Keratinocyte (primary cell): ENCODE measurements at regions not wholly inside any gene's neighbourhood (a gene's known extent, or its start where the extent isn't known, plus 50 kb on each side); places are given as distances from the start of the nearest gene placed in this dataset.

Experiments used
- DNase-seq: peaks from one replicate; pipeline ENCODE4 v3.0.0-alpha.2; 2011; ENCODE audit warnings: low read depth, missing footprints, low spot score
- FAIRE-seq: peaks from 2 replicates; lab custom pipeline; 2011; peaks lifted over from hg19 to GRCh38; lab: Jason Lieb, UNC
- H2AFZ ChIP-seq: 2 replicates; pipeline ENCODE4 v1.6.0; 2012; ENCODE audit warnings: low read length, control low read depth, inconsistent platforms; ENCODE audit not compliant: control insufficient read depth
- H3K27ac ChIP-seq: 2 replicates; pipeline ENCODE4 v1.5.1; 2011; ENCODE audit warnings: low read length; ENCODE audit not compliant: control insufficient read depth, insufficient read depth
- H3K27me3 ChIP-seq: 3 replicates; pipeline ENCODE4 v1.6.0; 2011; ENCODE audit warnings: low read length; ENCODE audit not compliant: control insufficient read depth, insufficient read depth; ENCODE audit errors: extremely low read depth
- H3K36me3 ChIP-seq, 2 experiments: 2 replicates in 1 of 2; 3 replicates in 1 of 2; pipeline ENCODE4 v1.5.1; 2011; ENCODE audit warnings: low read length in 2 of 2, mild to moderate bottlenecking in 1 of 2; ENCODE audit not compliant: control insufficient read depth in 2 of 2, insufficient read depth in 2 of 2; ENCODE audit errors: extremely low read depth in 1 of 2
- H3K4me1 ChIP-seq: 3 replicates; pipeline ENCODE4 v1.5.1; 2011; ENCODE audit warnings: low read length; ENCODE audit not compliant: control insufficient read depth, insufficient read depth; ENCODE audit errors: extremely low read depth
- H3K4me2 ChIP-seq: 3 replicates; pipeline ENCODE4 v1.6.0; 2011; ENCODE audit warnings: low read depth, low read length; ENCODE audit not compliant: control insufficient read depth, insufficient read depth; ENCODE audit errors: extremely low read depth
- H3K4me3 ChIP-seq, 3 experiments: fragments of 200-600 bp in 1 of 3; sonication (generic) in 1 of 3; 2 replicates in 2 of 3; 3 replicates in 1 of 3; pipeline ENCODE4 v1.5.1; 2011 to 2016; ENCODE audit warnings: low read length in 3 of 3, mild to moderate bottlenecking in 3 of 3, control low read depth in 2 of 3, inconsistent platforms in 1 of 3, low read depth in 1 of 3, mixed read lengths in 1 of 3, mixed run types in 1 of 3, moderate library complexity in 1 of 3; ENCODE audit not compliant: control insufficient read depth in 2 of 3, insufficient read depth in 2 of 3; ENCODE audit errors: extremely low read depth in 1 of 3
- H3K79me2 ChIP-seq: 2 replicates; pipeline ENCODE4 v1.6.0; 2012; ENCODE audit warnings: low read length; ENCODE audit not compliant: control insufficient read depth, insufficient read depth
- H3K9ac ChIP-seq: 3 replicates; pipeline ENCODE4 v1.6.0; 2011; ENCODE audit warnings: low read length; ENCODE audit not compliant: control insufficient read depth, insufficient read depth; ENCODE audit errors: extremely low read depth
- H3K9me1 ChIP-seq: 3 replicates; pipeline ENCODE4 v1.6.0; 2011; ENCODE audit warnings: low read length; ENCODE audit not compliant: control insufficient read depth, insufficient read depth; ENCODE audit errors: extremely low read depth
- H3K9me3 ChIP-seq: 2 replicates; pipeline ENCODE4 v1.5.1; 2012; ENCODE audit warnings: low read depth, low read length; ENCODE audit not compliant: control insufficient read depth
- H4K20me1 ChIP-seq: 3 replicates; pipeline ENCODE4 v1.6.0; 2011; ENCODE audit warnings: low read length; ENCODE audit not compliant: control insufficient read depth, insufficient read depth; ENCODE audit errors: extremely low read depth
- CTCF ChIP-seq, 3 experiments: IDR thresholded peaks in 1 of 3; conservative IDR thresholded peaks in 1 of 3; optimal IDR thresholded peaks in 1 of 3; 2 replicates in 2 of 3; 3 replicates in 1 of 3; pipeline versions ENCODE3 to v1.5.1; 2011; ENCODE audit warnings: low read length in 3 of 3, mild to moderate bottlenecking in 3 of 3, moderate library complexity in 2 of 3, control low read depth in 1 of 3, inconsistent platforms in 1 of 3; ENCODE audit not compliant: insufficient read depth in 2 of 3; ENCODE audit errors: extremely low read depth in 1 of 3
- EZH2 ChIP-seq: IDR thresholded peaks from one replicate; pipeline ENCODE4 v1.6.1; 2012; ENCODE audit warnings: inconsistent platforms, mild to moderate bottlenecking, low read length, moderate library complexity
- dilution Hi-C: fragments of 300-500 bp; cut with MboI; formaldehyde crosslinking; loops from one replicate; pipeline ENCODE4 v1.7.0; 2020; ENCODE audit warnings: low sequenced_read_pairs; ENCODE audit not compliant: extremely low pct_ligation_motif_present

- dilution Hi-C loops: no loop called here
- FAIRE-seq: no peak
Observed at GRCh38 chr2:7905756-7906155, 776.1 kb upstream of the ID2 start.

GRCh38 chr2:7906431-7906830 lies 775.4 kb upstream of the ID2 start:
- no peaks in the 10 kb centered on the region for H3K36me3 ChIP-seq
- dilution Hi-C loops: no loop called here
- no peaks in the 10 kb centered on the region for H3K9me3 ChIP-seq
- H3K4me3 ChIP-seq: no peak overlapping the region
- H2AFZ ChIP-seq: no peak overlapping the region
- H3K79me2 ChIP-seq: no peaks in the 10 kb centered on the region
- FAIRE-seq (no peak), DNase-seq (no peak)
- no peaks in the 10 kb centered on the region for H4K20me1 ChIP-seq
- no peak overlapping the region for H3K27ac ChIP-seq
- H3K4me1 ChIP-seq: no peaks in the 10 kb centered on the region
- H3K9me1 ChIP-seq: no peaks in the 10 kb centered on the region
- TF ChIP-seq CTCF (optimal IDR thresholded peaks at IDR 0.05 in 1 of 3, IDR thresholded peaks at IDR 0.05 in 1 of 3, conservative IDR thresholded peaks at IDR 0.05 in 1 of 3; ENCODE audit: extremely low read depth in 1 of 3, insufficient read depth in 2 of 3, low read length in 3 of 3) (no peak), EZH2 (no peak)
- no peak overlapping the region for H3K9ac ChIP-seq
- no peaks in the 10 kb centered on the region for H3K27me3 ChIP-seq
- no peak overlapping the region for H3K4me2 ChIP-seq

More at GRCh38 chr2:7905756-7906155, 776.1 kb upstream of the ID2 start:
- Histone ChIP-seq H3K4me2 (no peak overlapping the region), H3K27ac (no peak overlapping the region), H3K4me3 (no peak overlapping the region), H3K9me1 (no peaks in the 10 kb centered on the region), H2AFZ (no peak overlapping the region), H3K79me2 (no peaks in the 10 kb centered on the region), H3K27me3 (no peaks in the 10 kb centered on the region), H4K20me1 (no peaks in the 10 kb centered on the region), H3K4me1 (no peaks in the 10 kb centered on the region), H3K36me3 (no peaks in the 10 kb centered on the region), H3K9me3 (no peaks in the 10 kb centered on the region), H3K9ac (no peak overlapping the region)
- no peak for DNase-seq
- TF ChIP-seq CTCF (optimal IDR thresholded peaks at IDR 0.05 in 1 of 3, IDR thresholded peaks at IDR 0.05 in 1 of 3, conservative IDR thresholded peaks at IDR 0.05 in 1 of 3; ENCODE audit: extremely low read depth in 1 of 3, insufficient read depth in 2 of 3, low read length in 3 of 3) (no peak), EZH2 (no peak)
